Fibroblast of lung (primary cell): ENCODE measurements at regions not wholly inside any gene's neighbourhood (a gene's known extent, or its start where the extent isn't known, plus 50 kb on each side); places are given as distances from the start of the nearest gene placed in this dataset.

Source experiments
- DNase-seq, 2 donors: peaks; one replicate each; pipeline versions ENCODE4 v3.0.0 to v3.0.0-alpha.2; 2010; ENCODE audit warnings: low read depth in 2 of 2
- H2AFZ ChIP-seq: 2 replicates; pipeline ENCODE4 v1.5.1; 2012; ENCODE audit warnings: low read length, control low read depth, inconsistent platforms
- H3K27ac ChIP-seq: 2 replicates; pipeline ENCODE4 v1.5.1; 2011; ENCODE audit warnings: low read length, control low read depth; ENCODE audit not compliant: insufficient read depth
- H3K27me3 ChIP-seq: 2 replicates; pipeline ENCODE4 v1.5.1; 2011; ENCODE audit warnings: mild to moderate bottlenecking, low read length; ENCODE audit not compliant: control insufficient read depth, insufficient read depth
- H3K36me3 ChIP-seq: 2 replicates; pipeline ENCODE4 v1.5.1; 2011; ENCODE audit warnings: low read length; ENCODE audit not compliant: control insufficient read depth, insufficient read depth
- H3K4me1 ChIP-seq: 2 replicates; pipeline ENCODE4 v1.5.1; 2011; ENCODE audit warnings: low read length; ENCODE audit not compliant: control insufficient read depth, insufficient read depth; ENCODE audit errors: extremely low read depth
- H3K4me2 ChIP-seq: 2 replicates; pipeline ENCODE4 v1.5.1; 2011; ENCODE audit warnings: low read length, control low read depth; ENCODE audit not compliant: insufficient read depth; ENCODE audit errors: extremely low read depth
- H3K4me3 ChIP-seq, 4 experiments: fragments of 200-600 bp in 1 of 4; sonication (generic) in 1 of 4; replicated peaks in 1 of 4; 2 replicates each; pipeline ENCODE4 v1.5.1; 2011 to 2016; ENCODE audit warnings: low read length in 4 of 4, low read depth in 3 of 4, mild to moderate bottlenecking in 3 of 4, control low read depth in 2 of 4, inconsistent platforms in 1 of 4, mixed read lengths in 1 of 4; ENCODE audit not compliant: insufficient read depth in 1 of 4; ENCODE audit errors: control extremely low read depth in 1 of 4
- H3K79me2 ChIP-seq: 2 replicates; pipeline ENCODE4 v1.5.1; 2012; ENCODE audit warnings: mild to moderate bottlenecking, low read length, inconsistent platforms; ENCODE audit not compliant: control insufficient read depth, insufficient read depth
- H3K9ac ChIP-seq: 2 replicates; pipeline ENCODE4 v1.5.1; 2011; ENCODE audit warnings: mild to moderate bottlenecking, low read length, control low read depth; ENCODE audit not compliant: insufficient read depth
- H3K9me3 ChIP-seq: 2 replicates; pipeline ENCODE4 v1.5.1; 2012; ENCODE audit warnings: low read depth, low read length; ENCODE audit not compliant: control insufficient read depth, insufficient read depth
- H4K20me1 ChIP-seq: 2 replicates; pipeline ENCODE4 v1.5.1; 2011; ENCODE audit warnings: low read length; ENCODE audit not compliant: control insufficient read depth, insufficient read depth; ENCODE audit errors: extremely low read depth
- CTCF ChIP-seq, 2 donors: IDR thresholded peaks in 1 of 2; conservative IDR thresholded peaks in 1 of 2; 1 replicate in 1 of 2; 2 replicates in 1 of 2; pipeline ENCODE4 v1.5.1; 2011 to 2012; ENCODE audit warnings: low read length in 2 of 2, control low read depth in 1 of 2, inconsistent platforms in 1 of 2, low read depth in 1 of 2, mild to moderate bottlenecking in 1 of 2
- EZH2 ChIP-seq: IDR thresholded peaks from 2 replicates; pipeline ENCODE4 v1.5.1; 2012; ENCODE audit warnings: low read length, control low read depth, mild to moderate bottlenecking; ENCODE audit errors: missing control alignments

GRCh38 chr5:89480406-89481007 lies 597.5 kb upstream of the MEF2C start:
- Histone ChIP-seq H3K4me3 (no peak overlapping the region), H3K9me3 (no peaks in the 10 kb centered on the region), H2AFZ (no peak overlapping the region), H3K4me2 (no peak overlapping the region), H3K9ac (no peak overlapping the region), H3K79me2 (no peaks in the 10 kb centered on the region), H3K4me1 (no peaks in the 10 kb centered on the region), H4K20me1 (no peaks in the 10 kb centered on the region), H3K27me3 (no peaks in the 10 kb centered on the region), H3K27ac (no peak overlapping the region), H3K36me3 (no peaks in the 10 kb centered on the region)
- TF ChIP-seq EZH2: no peak
- TF ChIP-seq CTCF (conservative IDR thresholded peaks at IDR 0.05 in 1 of 2, IDR thresholded peaks at IDR 0.05 in 1 of 2; ENCODE audit: low read depth in 1 of 2, low read length in 2 of 2): no peak
- DNase-seq: peak in 1 of 2 donors; percentile 34

GRCh38 chr5:89478851-89479250 lies 595.9 kb upstream of the MEF2C start:
- Histone ChIP-seq H3K27me3 (no peaks in the 10 kb centered on the region), H3K79me2 (no peaks in the 10 kb centered on the region), H3K27ac (no peak overlapping the region), H3K4me2 (no peak overlapping the region), H3K9ac (no peak overlapping the region), H4K20me1 (no peaks in the 10 kb centered on the region), H3K36me3 (no peaks in the 10 kb centered on the region), H3K4me1 (no peaks in the 10 kb centered on the region), H3K9me3 (no peaks in the 10 kb centered on the region), H3K4me3 (no peak overlapping the region), H2AFZ (no peak overlapping the region)
- DNase-seq: no peak
- TF ChIP-seq CTCF (conservative IDR thresholded peaks at IDR 0.05 in 1 of 2, IDR thresholded peaks at IDR 0.05 in 1 of 2; ENCODE audit: low read depth in 1 of 2, low read length in 2 of 2): no peak
- no peak for TF ChIP-seq EZH2

- Histone ChIP-seq H3K36me3 (no peaks in the 10 kb centered on the region), H3K4me2 (no peak overlapping the region), H3K79me2 (no peaks in the 10 kb centered on the region), H3K27me3 (no peaks in the 10 kb centered on the region), H3K27ac (no peak overlapping the region), H3K9ac (no peak overlapping the region), H3K9me3 (no peaks in the 10 kb centered on the region), H2AFZ (no peak overlapping the region), H4K20me1 (no peaks in the 10 kb centered on the region), H3K4me3 (no peak overlapping the region), H3K4me1 (no peaks in the 10 kb centered on the region)
- peak; percentile 6 to 49 for DNase-seq
- TF ChIP-seq CTCF (conservative IDR thresholded peaks at IDR 0.05 in 1 of 2, IDR thresholded peaks at IDR 0.05 in 1 of 2; ENCODE audit: low read depth in 1 of 2, low read length in 2 of 2) (no peak), EZH2 (no peak)
Observed at GRCh38 chr5:89473196-89473595, 590.2 kb upstream of the MEF2C start.
